Gastrocnemius medialis (tissue), 4 donors: ENCODE measurements at regions not wholly inside any gene's neighbourhood (a gene's known extent, or its start where the extent isn't known, plus 50 kb on each side); places are given as distances from the start of the nearest gene placed in this dataset.

Experiments
- ATAC-seq, 2 donors: fragments of 150-250 bp; one replicate each; pipeline ENCODE4 v1.9.1; 2016
- DNase-seq, 2 donors: peaks; one replicate each; pipeline ENCODE4 v3.0.0-alpha.2; 2019
- H3K27ac ChIP-seq, 4 donors: fragments of 200-600 bp; sonication (generic); 1 replicate in 1 of 4; 2 replicates in 3 of 4; pipeline ENCODE4 v1.5.1; 2016 to 2018; ENCODE audit warnings: mild to moderate bottlenecking in 2 of 4, moderate library complexity in 1 of 4
- H3K27me3 ChIP-seq, 3 donors: fragments of 200-600 bp; sonication (generic) in 2 of 3; 1 replicate in 1 of 3; 2 replicates in 2 of 3; pipeline versions ENCODE4 v1.5.1 to v1.6.0; 2016 to 2019; ENCODE audit warnings: mild to moderate bottlenecking in 1 of 3, moderate library complexity in 1 of 3
- H3K36me3 ChIP-seq, 2 donors: fragments of 200-600 bp; sonication (generic) in 1 of 2; one replicate each; pipeline ENCODE4 v1.5.1; 2017 to 2018
- H3K4me1 ChIP-seq, 2 donors: fragments of 200-600 bp; sonication (generic) in 1 of 2; one replicate each; pipeline ENCODE4 v1.5.1; 2016 to 2017; ENCODE audit warnings: mild to moderate bottlenecking in 2 of 2
- H3K4me3 ChIP-seq, 4 donors: fragments of 200-600 bp; sonication (generic) in 3 of 4; 1 replicate in 1 of 4; 2 replicates in 3 of 4; pipeline ENCODE4 v1.5.1; 2016 to 2019; ENCODE audit warnings: mild to moderate bottlenecking in 2 of 4
- H3K9me3 ChIP-seq, 3 donors: fragments of 200-600 bp; sonication (generic) in 2 of 3; 1 replicate in 1 of 3; 2 replicates in 2 of 3; pipeline ENCODE4 v1.5.1; 2016 to 2019
- CTCF ChIP-seq, 5 experiments: fragments of 450-650 bp in 3 of 5; fragments of 200-600 bp in 2 of 5; sonication (generic) in 2 of 5; IDR thresholded peaks in 4 of 5; conservative IDR thresholded peaks in 1 of 5; 1 replicate in 4 of 5; 2 replicates in 1 of 5; pipeline ENCODE4 v1.5.1; 2016 to 2019; ENCODE audit warnings: antibody characterized with exemption in 5 of 5, mild to moderate bottlenecking in 3 of 5, moderate library complexity in 3 of 5
- POLR2A ChIP-seq, 2 donors: fragments of 450-650 bp; IDR thresholded peaks; one replicate each; pipeline ENCODE4 v1.6.1; 2017; ENCODE audit warnings: antibody characterized with exemption in 2 of 2, mild to moderate bottlenecking in 2 of 2, moderate library complexity in 2 of 2
- in situ Hi-C, 4 donors: fragments of 200-750 bp; cut with MboI; loops; one replicate each; pipeline versions ENCODE4 v1.15.0 to v1.8.0; 2017; ENCODE audit warnings: low sequenced_read_pairs in 4 of 4
- intact Hi-C: fragments of 100-400 bp; cut with DNase I; formaldehyde crosslinking; loops from one replicate; pipeline ENCODE4 v1.15.1; 2023; ENCODE audit warnings: low total_unique reads

GRCh38 chr11:109808569-109808968 is 284.6 kb upstream of the ZC3H12C start:
- in situ Hi-C loops (no loop called here), intact Hi-C loops (no loop called here)
- H3K27me3 ChIP-seq = no peaks in the 10 kb centered on the region
- no peaks in the 10 kb centered on the region for H3K9me3 ChIP-seq
- ATAC-seq = no peak
- no peak overlapping the region for H3K4me3 ChIP-seq
- H3K4me1 ChIP-seq = no peaks in the 10 kb centered on the region
- no peak for DNase-seq
- no peaks in the 10 kb centered on the region for H3K36me3 ChIP-seq
- TF ChIP-seq CTCF (IDR thresholded peaks at IDR 0.05 in 4 of 5, conservative IDR thresholded peaks at IDR 0.05 in 1 of 5) (no peak), POLR2A (IDR thresholded peaks at IDR 0.05) (no peak)
- H3K27ac ChIP-seq = no peak overlapping the region

GRCh38 chr11:109814824-109815223 is 278.4 kb upstream of the ZC3H12C start:
- intact Hi-C loops = no loop called here
- DNase-seq (no peak), ATAC-seq (no peak)
- in situ Hi-C loops = no loop called here
- H3K4me1 ChIP-seq = no peaks in the 10 kb centered on the region
- no peak for TF ChIP-seq CTCF (IDR thresholded peaks at IDR 0.05 in 4 of 5, conservative IDR thresholded peaks at IDR 0.05 in 1 of 5)
- TF ChIP-seq POLR2A (IDR thresholded peaks at IDR 0.05) = no peak
- no peak overlapping the region for H3K27ac ChIP-seq
- H3K9me3 ChIP-seq = no peaks in the 10 kb centered on the region
- H3K27me3 ChIP-seq = no peaks in the 10 kb centered on the region
- H3K4me3 ChIP-seq = no peak overlapping the region
- H3K36me3 ChIP-seq = no peaks in the 10 kb centered on the region

- ATAC-seq = no peak
- no peak for DNase-seq
- Histone ChIP-seq H3K36me3 (no peaks in the 10 kb centered on the region), H3K4me3 (no peak overlapping the region), H3K27ac (no peak overlapping the region), H3K4me1 (no peaks in the 10 kb centered on the region), H3K9me3 (no peaks in the 10 kb centered on the region), H3K27me3 (no peaks in the 10 kb centered on the region)
- in situ Hi-C loops = no loop called here
- TF ChIP-seq POLR2A (IDR thresholded peaks at IDR 0.05) = no peak
- no peak for TF ChIP-seq CTCF (IDR thresholded peaks at IDR 0.05 in 4 of 5, conservative IDR thresholded peaks at IDR 0.05 in 1 of 5)
- intact Hi-C loops = no loop called here
These were observed 277.6 kb upstream of the ZC3H12C start for GRCh38 chr11:109815500-109816150.

- no peaks in the 10 kb centered on the region for H3K4me1 ChIP-seq
- TF ChIP-seq CTCF (IDR thresholded peaks at IDR 0.05 in 4 of 5, conservative IDR thresholded peaks at IDR 0.05 in 1 of 5) = no peak
- no peak for TF ChIP-seq POLR2A (IDR thresholded peaks at IDR 0.05)
- ATAC-seq (no peak), DNase-seq (no peak)
- no peak overlapping the region for H3K4me3 ChIP-seq
- H3K27me3 ChIP-seq = no peaks in the 10 kb centered on the region
- no peaks in the 10 kb centered on the region for H3K9me3 ChIP-seq
- H3K27ac ChIP-seq = no peak overlapping the region
- no peaks in the 10 kb centered on the region for H3K36me3 ChIP-seq
- in situ Hi-C loops (no loop called here), intact Hi-C loops (no loop called here)
These were observed 274.9 kb upstream of the ZC3H12C start for GRCh38 chr11:109818290-109818689.

GRCh38 chr11:109819410-109819809 is 273.8 kb upstream of the ZC3H12C start:
- no peak for TF ChIP-seq POLR2A (IDR thresholded peaks at IDR 0.05)
- no peak for TF ChIP-seq CTCF (IDR thresholded peaks at IDR 0.05 in 4 of 5, conservative IDR thresholded peaks at IDR 0.05 in 1 of 5)
- Histone ChIP-seq H3K4me3 (no peak overlapping the region), H3K27me3 (no peaks in the 10 kb centered on the region), H3K4me1 (no peaks in the 10 kb centered on the region), H3K27ac (no peak overlapping the region), H3K9me3 (no peaks in the 10 kb centered on the region), H3K36me3 (no peaks in the 10 kb centered on the region)
- no peak for DNase-seq
- intact Hi-C loops = no loop called here
- in situ Hi-C loops = no loop called here
- ATAC-seq = no peak
